GM12865 (cell line): ENCODE measurements at regions not wholly inside any gene's neighbourhood (a gene's known extent, or its start where the extent isn't known, plus 50 kb on each side); places are given as distances from the start of the nearest gene placed in this dataset.

Experiments
- DNase-seq: peaks from one replicate; pipeline ENCODE4 v3.0.0; 2010; ENCODE audit warnings: low read depth
- H3K4me3 ChIP-seq: 2 replicates; pipeline ENCODE4 v1.5.1; 2011; ENCODE audit warnings: mild to moderate bottlenecking, low read depth, low read length, control low read depth
- CTCF ChIP-seq: IDR thresholded peaks from 2 replicates; pipeline ENCODE4 v1.5.1; 2011; ENCODE audit warnings: low read length, control low read depth, low read depth, inconsistent platforms; ENCODE audit not compliant: insufficient read depth; ENCODE audit errors: missing control alignments

- DNase-seq: no peak
- TF ChIP-seq CTCF: no peak
- H3K4me3 ChIP-seq: no peak overlapping the region
Measured at GRCh38 chr2:126803434-126803775, 95.3 kb upstream of the TEX51 start.

DNA sequence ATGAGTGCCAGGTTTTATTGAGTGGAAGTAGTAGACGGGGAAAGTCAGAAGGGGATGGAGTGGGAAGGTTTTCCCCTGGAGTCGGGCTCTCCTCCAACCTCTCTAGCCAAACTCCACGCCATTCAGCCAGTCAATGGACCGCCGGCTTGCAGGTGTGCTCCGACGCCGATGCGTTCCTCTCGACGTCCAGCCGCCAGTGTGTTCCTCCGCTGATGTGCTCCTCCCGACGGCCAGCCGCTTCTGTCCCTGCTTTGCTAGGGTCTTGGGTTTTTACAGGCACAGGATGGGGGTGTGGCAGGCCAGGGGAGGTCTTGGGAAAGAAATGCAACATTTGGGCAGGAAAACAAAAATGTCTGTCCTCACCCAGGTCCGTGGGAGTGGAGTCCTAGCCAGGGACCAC lies 94.3 kb upstream of the TEX51 start:
- TF ChIP-seq CTCF: no peak
- H3K4me3 ChIP-seq: no peak overlapping the region
- DNase-seq: no peak

- H3K4me3 ChIP-seq: no peak overlapping the region
- no peak for DNase-seq
- TF ChIP-seq CTCF: no peak
Measured at GRCh38 chr2:126808929-126809328, 89.8 kb upstream of the TEX51 start.

DNA sequence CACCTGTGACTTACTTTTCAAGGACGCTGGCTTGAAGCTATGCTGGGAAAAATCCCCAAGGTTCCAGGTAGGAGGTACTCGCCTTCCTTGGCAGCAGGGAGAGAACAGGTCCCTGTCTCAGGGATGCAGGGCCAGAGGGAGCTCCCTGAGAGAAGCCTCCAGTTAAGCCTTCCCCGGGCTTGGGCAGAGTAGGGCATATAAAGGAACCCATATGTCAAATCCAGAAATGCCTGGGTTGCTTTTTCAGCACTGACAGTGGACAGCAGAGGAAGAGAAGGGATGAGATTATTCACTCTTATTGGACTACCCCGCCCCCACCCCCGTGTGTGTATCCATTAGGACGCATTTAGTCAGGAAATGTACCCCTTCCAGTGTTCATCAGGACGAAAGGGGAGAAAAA lies 89.3 kb upstream of the TEX51 start:
- no peak for TF ChIP-seq CTCF
- no peak overlapping the region for H3K4me3 ChIP-seq
- no peak for DNase-seq

- no peak for DNase-seq
- TF ChIP-seq CTCF: no peak
- H3K4me3 ChIP-seq: no peak overlapping the region
Measured at GRCh38 chr2:126810001-126810400, 88.7 kb upstream of the TEX51 start.

DNA sequence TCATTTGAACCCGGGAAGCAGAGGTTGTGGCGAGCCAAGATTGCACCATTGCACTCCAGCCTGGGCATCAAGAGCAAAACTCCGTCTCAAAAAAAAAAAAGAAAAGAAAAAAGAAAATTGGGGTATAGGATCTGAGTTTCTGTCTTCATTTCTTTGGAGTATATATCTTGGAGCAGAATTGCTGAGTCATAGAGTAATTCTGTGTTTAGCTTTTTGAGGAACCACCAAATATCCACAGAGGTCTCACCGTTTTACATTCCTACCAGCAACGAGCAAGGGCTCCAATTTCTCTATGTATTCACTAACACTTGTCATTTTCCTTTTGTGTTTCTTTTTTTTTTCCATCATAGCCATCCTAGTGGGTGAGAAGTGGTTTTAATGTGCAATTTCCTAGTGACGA lies 87.6 kb upstream of the TEX51 start:
- H3K4me3 ChIP-seq: no peak overlapping the region
- no peak for DNase-seq
- TF ChIP-seq CTCF: no peak

DNA sequence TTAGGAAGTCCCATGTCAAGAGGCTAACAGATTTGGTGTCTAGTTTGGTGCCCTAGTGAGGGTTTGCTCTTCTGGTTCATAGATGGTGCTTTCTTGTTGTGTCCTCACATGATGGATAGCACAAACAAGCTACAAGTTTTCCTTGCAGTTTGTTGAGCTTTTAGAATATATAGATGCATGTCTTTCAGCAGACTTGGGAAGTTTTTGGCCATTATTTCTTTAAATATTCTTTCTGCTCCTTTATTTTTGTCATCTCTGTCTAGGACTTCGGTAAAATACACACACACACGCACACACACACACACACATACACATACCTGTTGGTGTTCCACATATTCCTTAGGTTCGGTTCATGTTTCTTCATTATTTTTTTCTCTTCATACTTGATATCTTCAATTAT lies 81.5 kb upstream of the TEX51 start:
- no peak overlapping the region for H3K4me3 ChIP-seq
- TF ChIP-seq CTCF: no peak
- DNase-seq: no peak
